ENCODE measurements at regions not wholly inside any gene's neighbourhood (a gene's known extent, or its start where the extent isn't known, plus 50 kb on each side); places are given as distances from the start of the nearest gene placed in this dataset.

DNA sequence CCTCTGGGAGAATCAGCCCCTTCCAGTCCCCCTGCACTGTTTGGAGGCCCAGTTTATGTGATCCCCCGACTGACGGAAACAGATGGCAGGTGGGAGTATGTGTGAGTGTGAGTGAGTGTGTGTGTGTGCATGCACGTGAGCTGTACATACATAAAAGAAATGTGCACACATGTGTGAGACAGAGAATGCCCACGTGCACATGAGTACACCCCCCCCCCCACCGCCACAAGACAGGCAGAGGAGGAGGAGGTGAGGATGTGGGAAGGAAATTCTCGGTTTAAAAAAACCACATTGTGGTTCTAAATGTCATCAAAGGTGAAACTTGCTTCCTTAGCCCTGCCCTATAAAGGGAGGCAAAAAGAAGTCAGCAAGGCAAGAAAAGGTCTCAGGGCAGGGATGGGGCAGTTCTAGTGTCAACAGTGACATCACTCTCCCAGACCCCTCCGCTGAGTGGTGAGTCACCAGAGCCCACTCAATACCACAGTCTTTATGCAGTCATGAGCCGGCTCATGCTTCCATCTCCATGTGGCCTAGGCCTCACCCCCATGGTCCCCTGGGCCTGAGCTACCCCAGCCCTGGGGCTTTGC, 79.2 kb upstream of the HSPA9 start:
- 62 to 75% (median 65%) methylated on average over 8 of the region's 8 CpGs for WGBS, 4 donors
- intact Hi-C loops (cut with DNase I): no loop called here
- H3K4me3 ChIP-seq: no peak overlapping the region
- H3K27ac ChIP-seq: peak overlapping the region in 1 of 12 donors; percentile 9
- peak in 1 of 4 donors; percentile 8 for ATAC-seq
- H3K36me3 ChIP-seq: no peaks in the 10 kb centered on the region
- H3K9me3 ChIP-seq: no peaks in the 10 kb centered on the region
- DNase-seq: no peak
- TF ChIP-seq, protein P1, sequence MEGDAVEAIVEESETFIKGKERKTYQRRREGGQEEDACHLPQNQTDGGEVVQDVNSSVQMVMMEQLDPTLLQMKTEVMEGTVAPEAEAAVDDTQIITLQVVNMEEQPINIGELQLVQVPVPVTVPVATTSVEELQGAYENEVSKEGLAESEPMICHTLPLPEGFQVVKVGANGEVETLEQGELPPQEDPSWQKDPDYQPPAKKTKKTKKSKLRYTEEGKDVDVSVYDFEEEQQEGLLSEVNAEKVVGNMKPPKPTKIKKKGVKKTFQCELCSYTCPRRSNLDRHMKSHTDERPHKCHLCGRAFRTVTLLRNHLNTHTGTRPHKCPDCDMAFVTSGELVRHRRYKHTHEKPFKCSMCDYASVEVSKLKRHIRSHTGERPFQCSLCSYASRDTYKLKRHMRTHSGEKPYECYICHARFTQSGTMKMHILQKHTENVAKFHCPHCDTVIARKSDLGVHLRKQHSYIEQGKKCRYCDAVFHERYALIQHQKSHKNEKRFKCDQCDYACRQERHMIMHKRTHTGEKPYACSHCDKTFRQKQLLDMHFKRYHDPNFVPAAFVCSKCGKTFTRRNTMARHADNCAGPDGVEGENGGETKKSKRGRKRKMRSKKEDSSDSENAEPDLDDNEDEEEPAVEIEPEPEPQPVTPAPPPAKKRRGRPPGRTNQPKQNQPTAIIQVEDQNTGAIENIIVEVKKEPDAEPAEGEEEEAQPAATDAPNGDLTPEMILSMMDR (IDR thresholded peaks at IDR 0.05): no peak
- no peak for TF ChIP-seq POLR2A (IDR thresholded peaks at IDR 0.05)
- H3K4me1 ChIP-seq: peaks cover 0 to 17% (median 7%) of the 10 kb centered on the region in 12 donors
- peaks cover 0 to 23% (median 0%) of the 10 kb centered on the region in 9 donors for H3K27me3 ChIP-seq

DNA sequence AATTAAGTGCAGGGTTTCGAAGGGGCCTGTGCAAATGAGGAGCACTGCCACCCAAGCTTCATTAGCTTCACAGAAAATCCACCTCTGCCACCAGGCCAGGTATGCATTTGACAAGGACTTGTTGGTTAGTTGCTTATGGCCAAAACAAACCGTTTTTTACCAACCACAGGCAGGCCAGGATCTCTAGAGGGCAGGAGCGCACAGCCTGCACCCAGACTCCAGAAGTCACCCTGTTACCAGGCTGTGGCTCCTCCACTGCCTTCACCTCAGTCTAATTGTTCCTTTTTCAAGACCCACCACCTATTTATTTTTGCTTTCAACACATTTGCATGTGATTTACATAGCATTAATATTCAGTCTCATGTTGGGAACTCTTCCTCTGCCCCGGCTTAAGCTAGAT, 78.3 kb upstream of the HSPA9 start:
- no peaks in the 10 kb centered on the region for H3K36me3 ChIP-seq
- intact Hi-C loops (cut with DNase I): no loop called here
- no peak overlapping the region for H3K4me3 ChIP-seq
- TF ChIP-seq, protein P1 (IDR thresholded peaks at IDR 0.05): peak in 7 of 12 donors; percentile 6 to 52 (median 29)
- TF ChIP-seq POLR2A (IDR thresholded peaks at IDR 0.05): no peak
- peaks cover 0 to 26% (median 8%) of the 10 kb centered on the region in 12 donors for H3K4me1 ChIP-seq
- 60 to 76% (median 68%) methylated on average over 4 of the region's 4 CpGs for WGBS, 4 donors
- H3K27ac ChIP-seq: peak overlapping the region in 1 of 12 donors; percentile 9
- DNase-seq: peak in 1 of 5 donors; percentile 46
- peak in 2 of 4 donors; percentile 38 to 65 for ATAC-seq
- H3K27me3 ChIP-seq: peaks cover 0 to 30% (median 0%) of the 10 kb centered on the region in 9 donors
- no peaks in the 10 kb centered on the region for H3K9me3 ChIP-seq

DNA sequence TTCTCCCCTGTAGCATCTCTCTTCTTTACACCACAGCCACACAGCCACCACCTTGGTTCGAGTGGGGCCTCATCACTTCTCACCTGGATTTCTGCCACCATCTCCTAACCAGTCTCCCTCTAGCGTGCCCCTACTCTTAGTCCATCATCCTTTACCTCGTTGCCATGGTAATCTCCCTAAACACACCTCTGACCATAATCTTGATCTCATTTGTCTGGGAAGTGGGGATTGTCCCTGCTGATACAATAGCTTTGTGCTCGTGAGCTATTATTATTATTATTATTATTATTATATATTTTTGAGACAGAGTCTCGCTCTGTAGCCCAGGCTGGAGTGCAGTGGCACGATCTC, 76.5 kb upstream of the HSPA9 start:
- Histone ChIP-seq H3K4me3 (no peak overlapping the region), H3K4me1 (peaks cover 0 to 24% (median 6%) of the 10 kb centered on the region in 12 donors), H3K27me3 (peaks cover 0 to 33% (median 0%) of the 10 kb centered on the region in 9 donors), H3K9me3 (no peaks in the 10 kb centered on the region), H3K36me3 (no peaks in the 10 kb centered on the region), H3K27ac (no peak overlapping the region)
- DNase-seq: no peak
- 83 to 86% (median 85%) methylated on average over 6 of the region's 6 CpGs for WGBS, 4 donors
- TF ChIP-seq, protein P1 (IDR thresholded peaks at IDR 0.05): no peak
- no peak for TF ChIP-seq POLR2A (IDR thresholded peaks at IDR 0.05)
- ATAC-seq: no peak
- intact Hi-C loops (cut with DNase I): no loop called here

DNA sequence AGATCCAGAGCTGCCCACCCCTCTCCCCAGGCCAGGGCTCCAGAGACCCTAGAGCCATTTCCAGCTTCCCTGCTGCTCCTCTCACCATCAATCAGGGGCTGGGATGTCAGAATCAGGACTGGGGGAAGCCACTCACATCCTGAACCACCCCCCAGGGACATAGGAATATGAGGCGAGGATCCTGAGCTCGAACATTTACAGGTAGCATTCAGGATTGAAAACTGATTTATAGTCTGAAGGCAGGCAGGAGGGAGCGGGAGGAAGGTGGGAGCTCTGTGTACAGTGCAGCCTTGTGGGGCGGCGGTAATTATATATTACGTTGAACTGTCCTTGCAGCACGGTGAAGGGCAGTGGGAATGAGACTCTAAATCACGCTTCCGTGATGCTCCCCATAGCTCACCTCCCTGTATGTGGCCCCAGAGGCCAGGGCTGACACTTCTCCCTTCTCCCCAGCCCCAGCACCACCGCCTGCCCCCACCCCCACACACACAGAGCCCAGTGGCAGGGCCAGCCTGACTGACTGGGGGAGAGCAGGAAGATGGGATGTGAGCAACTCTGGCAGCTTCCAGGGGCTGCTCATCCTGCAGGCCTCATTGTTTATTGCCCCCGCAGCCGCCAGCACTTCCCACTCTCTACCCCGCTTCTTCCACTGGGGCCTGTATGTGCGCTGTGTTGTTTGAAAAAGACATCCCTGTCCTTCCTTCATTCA, 76.0 kb upstream of the HSPA9 start:
- Histone ChIP-seq H3K27me3 (peaks cover 0 to 31% (median 0%) of the 10 kb centered on the region in 9 donors), H3K4me3 (no peak overlapping the region), H3K9me3 (no peaks in the 10 kb centered on the region), H3K27ac (no peak overlapping the region), H3K36me3 (no peaks in the 10 kb centered on the region), H3K4me1 (peaks cover 0 to 24% (median 6%) of the 10 kb centered on the region in 12 donors)
- 65 to 76% (median 72%) methylated on average over 14 of the region's 14 CpGs for WGBS, 4 donors
- no peak for TF ChIP-seq POLR2A (IDR thresholded peaks at IDR 0.05)
- TF ChIP-seq, protein P1 (IDR thresholded peaks at IDR 0.05): no peak
- ATAC-seq (no peak), DNase-seq (no peak)
- intact Hi-C loops (cut with DNase I): no loop called here
